HEK293T (cell line): ENCODE measurements at regions not wholly inside any gene's neighbourhood (a gene's known extent, or its start where the extent isn't known, plus 50 kb on each side); places are given as distances from the start of the nearest gene placed in this dataset.

Source experiments
- CTCF ChIA-PET: fragments of 350-600 bp; formaldehyde crosslinking; extraction: SDS; loops from one replicate; lab custom pipeline; 2021; ENCODE audit warnings: antibody characterized with exemption, inconsistent platforms; lab: Yijun Ruan, JAX
- POLR2A ChIA-PET: fragments of 350-600 bp; formaldehyde crosslinking; extraction: SDS; loops from one replicate; lab custom pipeline; 2020; ENCODE audit warnings: antibody characterized with exemption, inconsistent platforms; lab: Yijun Ruan, JAX
- DNase-seq: peaks from one replicate; pipeline ENCODE4 v3.0.0; 2012; ENCODE audit warnings: mixed read lengths; ENCODE audit errors: extremely low spot score
- ARNT ChIP-seq: fragments of 450-650 bp; IDR thresholded peaks from 2 replicates; pipeline ENCODE4 v1.6.1; 2017; ENCODE audit warnings: mild to moderate bottlenecking
- BHLHE40 ChIP-seq: fragments of 450-650 bp; IDR thresholded peaks from 2 replicates; pipeline ENCODE4 v1.6.1; 2016; ENCODE audit warnings: mild to moderate bottlenecking, moderate library complexity, borderline replicate concordance
- CTBP1 ChIP-seq: fragments of 450-650 bp; IDR thresholded peaks from 2 replicates; pipeline ENCODE4 v1.6.1; 2016; ENCODE audit warnings: borderline replicate concordance
- ELF4 ChIP-seq: fragments of 450-650 bp; IDR thresholded peaks from 2 replicates; pipeline ENCODE4 v1.6.1; 2017; ENCODE audit warnings: antibody characterized with exemption
- FOXA1 ChIP-seq: fragments of 450-650 bp; IDR thresholded peaks from 2 replicates; pipeline ENCODE4 v1.6.1; 2016; ENCODE audit warnings: mild to moderate bottlenecking
- FOXK2 ChIP-seq: fragments of 450-650 bp; IDR thresholded peaks from 2 replicates; pipeline ENCODE4 v1.6.1; 2016; ENCODE audit warnings: mild to moderate bottlenecking
- FOXM1 ChIP-seq: fragments of 450-650 bp; IDR thresholded peaks from 2 replicates; pipeline ENCODE4 v1.6.1; 2017; ENCODE audit warnings: mild to moderate bottlenecking, borderline replicate concordance
- HDGF ChIP-seq: fragments of 450-650 bp; IDR thresholded peaks from 2 replicates; pipeline ENCODE4 v1.6.1; 2017; ENCODE audit warnings: antibody characterized with exemption, borderline replicate concordance
- L3MBTL2 ChIP-seq: fragments of 450-650 bp; conservative IDR thresholded peaks from 2 replicates; pipeline ENCODE4 v1.6.1; 2016; ENCODE audit warnings: mild to moderate bottlenecking
- LEF1 ChIP-seq: fragments of 450-650 bp; IDR thresholded peaks from 2 replicates; pipeline ENCODE4 v1.6.1; 2017; ENCODE audit warnings: mild to moderate bottlenecking, borderline replicate concordance
- NFRKB ChIP-seq: fragments of 450-650 bp; IDR thresholded peaks from 2 replicates; pipeline ENCODE4 v1.6.1; 2016; ENCODE audit warnings: mild to moderate bottlenecking, moderate library complexity
- PKNOX1 ChIP-seq: fragments of 450-650 bp; IDR thresholded peaks from 2 replicates; pipeline ENCODE4 v1.6.1; 2016
- SP1 ChIP-seq: fragments of 450-650 bp; IDR thresholded peaks from 2 replicates; pipeline ENCODE4 v1.6.1; 2017
- SUZ12 ChIP-seq: fragments of 450-650 bp; IDR thresholded peaks from 2 replicates; pipeline ENCODE4 v1.6.1; 2016; ENCODE audit warnings: mild to moderate bottlenecking
- TARDBP ChIP-seq: fragments of 450-650 bp; IDR thresholded peaks from 2 replicates; pipeline ENCODE4 v1.6.1; 2016
- ZNF384 ChIP-seq: fragments of 450-650 bp; IDR thresholded peaks from 2 replicates; pipeline ENCODE4 v1.6.1; 2016

GRCh38 chr10:10848488-10849111, 169.1 kb upstream of the CELF2 start:
- no peak for TF ChIP-seq HDGF
- TF ChIP-seq FOXM1, result no peak
- no peak for TF ChIP-seq LEF1
- TF ChIP-seq ELF4, result no peak
- no peak for TF ChIP-seq TARDBP
- TF ChIP-seq FOXK2, result no peak
- TF ChIP-seq L3MBTL2, result no peak
- no peak for TF ChIP-seq BHLHE40
- no peak for TF ChIP-seq CTBP1
- no peak for DNase-seq
- POLR2A ChIA-PET, result no interaction called here
- CTCF ChIA-PET, result no interaction called here

- POLR2A ChIA-PET, result no interaction called here
- CTCF ChIA-PET, result no interaction called here
- TF ChIP-seq LEF1 (no peak), PKNOX1 (no peak), BHLHE40 (no peak), NFRKB (no peak), ARNT (no peak), ELF4 (no peak), FOXM1 (no peak), L3MBTL2 (no peak), FOXA1 (no peak), ZNF384 (no peak), CTBP1 (no peak), SUZ12 (no peak), FOXK2 (no peak), TARDBP (no peak)
- no peak for DNase-seq
These were observed 168.4 kb upstream of the CELF2 start for GRCh38 chr10:10849306-10849705.

- POLR2A ChIA-PET, result no interaction called here
- CTCF ChIA-PET, result no interaction called here
- DNase-seq, result no peak
- TF ChIP-seq NFRKB (no peak), FOXA1 (no peak), ELF4 (no peak), BHLHE40 (no peak), HDGF (no peak), FOXM1 (no peak)
These were observed 167.5 kb upstream of the CELF2 start for GRCh38 chr10:10850214-10850613.

GRCh38 chr10:10852464-10852863, 165.2 kb upstream of the CELF2 start:
- DNase-seq, result no peak
- CTCF ChIA-PET, result no interaction called here
- no peak for TF ChIP-seq ZNF384
- no peak for TF ChIP-seq ELF4
- no peak for TF ChIP-seq CTBP1
- no peak for TF ChIP-seq L3MBTL2
- no peak for TF ChIP-seq LEF1
- POLR2A ChIA-PET, result no interaction called here

- CTCF ChIA-PET, result no interaction called here
- TF ChIP-seq ARNT, result no peak
- no peak for TF ChIP-seq ELF4
- TF ChIP-seq SP1, result no peak
- POLR2A ChIA-PET, result no interaction called here
- no peak for DNase-seq
These were observed 163.7 kb upstream of the CELF2 start for GRCh38 chr10:10853954-10854353.

GRCh38 chr10:10854725-10855124, 162.9 kb upstream of the CELF2 start:
- TF ChIP-seq ARNT (no peak), SUZ12 (no peak), FOXK2 (no peak), ZNF384 (no peak), TARDBP (no peak), FOXM1 (no peak), BHLHE40 (no peak), LEF1 (no peak), ELF4 (no peak), SP1 (no peak)
- ChIA-PET CTCF (no interaction called here), POLR2A (no interaction called here)
- no peak for DNase-seq

GRCh38 chr10:10855151-10855581, 162.5 kb upstream of the CELF2 start:
- POLR2A ChIA-PET, result no interaction called here
- DNase-seq, result no peak
- TF ChIP-seq HDGF (no peak), ARNT (no peak), ZNF384 (no peak), ELF4 (no peak), FOXA1 (no peak), L3MBTL2 (no peak), CTBP1 (no peak), SP1 (no peak), FOXK2 (no peak), NFRKB (no peak), SUZ12 (no peak), FOXM1 (no peak), BHLHE40 (no peak), LEF1 (no peak), TARDBP (no peak), PKNOX1 (no peak)
- CTCF ChIA-PET, result no interaction called here
